Gastroesophageal sphincter (tissue), 4 donors: ENCODE measurements at regions not wholly inside any gene's neighbourhood (a gene's known extent, or its start where the extent isn't known, plus 50 kb on each side); places are given as distances from the start of the nearest gene placed in this dataset.

ENCODE experiments used
- ATAC-seq: fragments of 150-250 bp; one replicate; pipeline ENCODE4 v1.9.1; 2016; ENCODE audit warnings: mild to moderate bottlenecking, moderate library complexity
- H3K27ac ChIP-seq, 4 donors: fragments of 200-600 bp; sonication (generic) in 3 of 4; 1 replicate in 3 of 4; 2 replicates in 1 of 4; pipeline ENCODE4 v1.5.1; 2016 to 2019
- H3K27me3 ChIP-seq: fragments of 200-600 bp; sonication (generic); one replicate; pipeline ENCODE4 v1.5.1; 2019
- H3K36me3 ChIP-seq, 2 donors: fragments of 200-600 bp; sonication (generic); one replicate each; pipeline ENCODE4 v1.5.1; 2019; ENCODE audit warnings: control low read depth in 1 of 2
- H3K4me1 ChIP-seq, 3 donors: fragments of 200-600 bp; sonication (generic); 1 replicate in 2 of 3; 2 replicates in 1 of 3; pipeline ENCODE4 v1.5.1; 2016 to 2019; ENCODE audit warnings: control low read depth in 2 of 3
- H3K4me3 ChIP-seq, 2 donors: fragments of 200-600 bp; sonication (generic); one replicate each; pipeline ENCODE4 v1.5.1; 2019; ENCODE audit warnings: mild to moderate bottlenecking in 1 of 2, moderate library complexity in 1 of 2
- H3K9me3 ChIP-seq, 3 donors: fragments of 200-600 bp; sonication (generic); one replicate each; pipeline ENCODE4 v1.5.1; 2017 to 2019; ENCODE audit warnings: control low read depth in 2 of 3
- CTCF ChIP-seq, 4 experiments: fragments of 200-600 bp in 2 of 4; fragments of 450-650 bp in 2 of 4; sonication (generic) in 1 of 4; IDR thresholded peaks; one replicate each; pipeline ENCODE4 v1.5.1; 2017 to 2019; ENCODE audit warnings: antibody characterized with exemption in 4 of 4, mild to moderate bottlenecking in 2 of 4, moderate library complexity in 2 of 4
- EP300 ChIP-seq: sonication (generic); formaldehyde crosslinking; IDR thresholded peaks from one replicate; pipeline ENCODE4 v1.6.1; 2017; ENCODE audit warnings: antibody characterized with exemption, mild to moderate bottlenecking
- POLR2A ChIP-seq, 2 donors: fragments of 450-650 bp; IDR thresholded peaks; one replicate each; pipeline ENCODE4 v1.6.1; 2017; ENCODE audit warnings: antibody characterized with exemption in 2 of 2, mild to moderate bottlenecking in 2 of 2, moderate library complexity in 1 of 2
- POLR2AphosphoS5 ChIP-seq: sonication (generic); formaldehyde crosslinking; IDR thresholded peaks from one replicate; pipeline ENCODE4 v1.6.1; 2017; ENCODE audit warnings: antibody characterized with exemption
- WGBS, 2 donors: methylation state at CpG; one replicate each; pipeline ENCODE4 v1.1.5; 2018; ENCODE audit warnings: low coverage in 1 of 2; 5-methylcytosine and 5-hydroxymethylcytosine counted together

- no peak for TF ChIP-seq CTCF (IDR thresholded peaks at IDR 0.05)
- no peak for TF ChIP-seq POLR2A (IDR thresholded peaks at IDR 0.05)
- no peak for TF ChIP-seq POLR2AphosphoS5
- no peak for TF ChIP-seq EP300
Observed at GRCh38 chr12:83827193-83827592, 1085.4 kb downstream of the SLC6A15 start.

GRCh38 chr12:83826112-83826511 lies 1086.5 kb downstream of the SLC6A15 start:
- no peaks in the 10 kb centered on the region for H3K9me3 ChIP-seq
- no peak for ATAC-seq
- H3K4me3 ChIP-seq: no peak overlapping the region
- H3K36me3 ChIP-seq: no peaks in the 10 kb centered on the region
- TF ChIP-seq POLR2AphosphoS5 (no peak), POLR2A (IDR thresholded peaks at IDR 0.05) (no peak), EP300 (no peak), CTCF (IDR thresholded peaks at IDR 0.05) (no peak)
- H3K4me1 ChIP-seq: no peaks in the 10 kb centered on the region
- H3K27me3 ChIP-seq: no peaks in the 10 kb centered on the region
- no peak overlapping the region for H3K27ac ChIP-seq

More at GRCh38 chr12:83827193-83827592, 1085.4 kb downstream of the SLC6A15 start:
- Histone ChIP-seq H3K9me3 (no peaks in the 10 kb centered on the region), H3K36me3 (no peaks in the 10 kb centered on the region), H3K27ac (no peak overlapping the region), H3K4me1 (no peaks in the 10 kb centered on the region), H3K4me3 (no peak overlapping the region), H3K27me3 (no peaks in the 10 kb centered on the region)
- no CpG with 5 or more reads among the region's 2 CpGs for WGBS, 2 donors
- ATAC-seq: no peak

- 78 to 98% methylated on average over 5 to 6 of the region's 8 CpGs for WGBS, 2 donors
- no peaks in the 10 kb centered on the region for H3K36me3 ChIP-seq
- no peaks in the 10 kb centered on the region for H3K27me3 ChIP-seq
- H3K4me1 ChIP-seq: no peaks in the 10 kb centered on the region
- TF ChIP-seq POLR2A (IDR thresholded peaks at IDR 0.05) (no peak), POLR2AphosphoS5 (no peak), CTCF (IDR thresholded peaks at IDR 0.05) (no peak), EP300 (no peak)
- H3K27ac ChIP-seq: no peak overlapping the region
- no peaks in the 10 kb centered on the region for H3K9me3 ChIP-seq
- no peak overlapping the region for H3K4me3 ChIP-seq
- no peak for ATAC-seq
Observed at GRCh38 chr12:83823386-83824045, 1089.1 kb downstream of the SLC6A15 start.

GRCh38 chr12:83821967-83822366 lies 1090.6 kb downstream of the SLC6A15 start:
- TF ChIP-seq EP300: no peak
- TF ChIP-seq CTCF (IDR thresholded peaks at IDR 0.05): no peak
- no peak for TF ChIP-seq POLR2AphosphoS5
- no peak for TF ChIP-seq POLR2A (IDR thresholded peaks at IDR 0.05)
- ATAC-seq: no peak
- no peaks in the 10 kb centered on the region for H3K27me3 ChIP-seq

GRCh38 chr12:83818881-83819280 lies 1093.7 kb downstream of the SLC6A15 start:
- H3K27ac ChIP-seq: no peak overlapping the region
- TF ChIP-seq POLR2A (IDR thresholded peaks at IDR 0.05): no peak
- TF ChIP-seq EP300: no peak
- no peak for TF ChIP-seq POLR2AphosphoS5
- no peak for TF ChIP-seq CTCF (IDR thresholded peaks at IDR 0.05)
- no peaks in the 10 kb centered on the region for H3K27me3 ChIP-seq
- WGBS, 2 donors: 11 to 33% methylated on average over 1 of the region's 1 CpG
- no peak for ATAC-seq
- H3K9me3 ChIP-seq: no peaks in the 10 kb centered on the region
- H3K4me3 ChIP-seq: no peak overlapping the region
- H3K36me3 ChIP-seq: no peaks in the 10 kb centered on the region
- no peaks in the 10 kb centered on the region for H3K4me1 ChIP-seq

More at GRCh38 chr12:83821967-83822366, 1090.6 kb downstream of the SLC6A15 start:
- no peaks in the 10 kb centered on the region for H3K4me1 ChIP-seq
- WGBS, 2 donors: 29 to 57% methylated on average over 1 of the region's 1 CpG
- no peaks in the 10 kb centered on the region for H3K36me3 ChIP-seq
- no peaks in the 10 kb centered on the region for H3K9me3 ChIP-seq
- no peak overlapping the region for H3K27ac ChIP-seq
- H3K4me3 ChIP-seq: no peak overlapping the region
